ENCODE measurements at regions not wholly inside any gene's neighbourhood (a gene's known extent, or its start where the extent isn't known, plus 50 kb on each side); places are given as distances from the start of the nearest gene placed in this dataset.

- H3K36me3 ChIP-seq (replicated peaks; ENCODE audit: insufficient read depth, low read depth) = no peaks in the 10 kb centered on the region
- H3K4me1 ChIP-seq (ENCODE audit: insufficient read depth) = peaks cover 6% of the 10 kb centered on the region
- no peaks in the 10 kb centered on the region for H3K27me3 ChIP-seq
- no peak for DNase-seq (ENCODE audit: low spot score)
- no peaks in the 10 kb centered on the region for H4K20me1 ChIP-seq (ENCODE audit: insufficient read depth, poor library complexity, severe bottlenecking)
- no peak overlapping the region for H3K27ac ChIP-seq
- H2AFZ ChIP-seq = no peak overlapping the region
- no peaks in the 10 kb centered on the region for H3K9me2 ChIP-seq (replicated peaks; ENCODE audit: insufficient read depth)
- no peak for TF ChIP-seq EZH2 (IDR thresholded peaks at IDR 0.05; ENCODE audit: borderline replicate concordance)
- no peak for TF ChIP-seq EZH2phosphoT487 (IDR thresholded peaks at IDR 0.05; ENCODE audit: low read depth, severe bottlenecking, unreplicated experiment)
- no peak for TF ChIP-seq CTCF (IDR thresholded peaks at IDR 0.05; ENCODE audit: poor library complexity)
- H3K4me2 ChIP-seq = no peak overlapping the region
- H3K79me2 ChIP-seq = no peaks in the 10 kb centered on the region
- H3K9me3 ChIP-seq (ENCODE audit: low read depth) = no peaks in the 10 kb centered on the region
- H3K4me3 ChIP-seq = no peak overlapping the region
- 86% methylated on average over 18 of the region's 18 CpGs for WGBS (ENCODE audit: low lambda C conversion rate, missing lambda C conversion rate)
These were observed 51.2 kb upstream of the FRMD1 start for GRCh38 chr6:168130168-168130696.

- Histone ChIP-seq H3K79me2 (no peaks in the 10 kb centered on the region), H3K27me3 (no peaks in the 10 kb centered on the region), H4K20me1 (ENCODE audit: insufficient read depth, poor library complexity, severe bottlenecking) (no peaks in the 10 kb centered on the region), H3K9me2 (replicated peaks; ENCODE audit: insufficient read depth) (no peaks in the 10 kb centered on the region), H2AFZ (no peak overlapping the region), H3K9me3 (ENCODE audit: low read depth) (no peaks in the 10 kb centered on the region), H3K36me3 (replicated peaks; ENCODE audit: insufficient read depth, low read depth) (no peaks in the 10 kb centered on the region), H3K4me2 (no peak overlapping the region), H3K27ac (no peak overlapping the region), H3K4me3 (no peak overlapping the region), H3K4me1 (ENCODE audit: insufficient read depth) (peaks cover 6% of the 10 kb centered on the region)
- WGBS (ENCODE audit: low lambda C conversion rate, missing lambda C conversion rate) = 96% methylated on average over 35 of the region's 40 CpGs
- no peak for TF ChIP-seq EZH2phosphoT487 (IDR thresholded peaks at IDR 0.05; ENCODE audit: low read depth, severe bottlenecking, unreplicated experiment)
- no peak for TF ChIP-seq CTCF (IDR thresholded peaks at IDR 0.05; ENCODE audit: poor library complexity)
- DNase-seq (ENCODE audit: low spot score) = no peak
These were observed 50.5 kb upstream of the FRMD1 start for GRCh38 chr6:168129292-168130167.

GRCh38 chr6:168128631-168129291, 49.7 kb upstream of the FRMD1 start:
- H3K9me2 ChIP-seq (replicated peaks; ENCODE audit: insufficient read depth) = no peaks in the 10 kb centered on the region
- WGBS (ENCODE audit: low lambda C conversion rate, missing lambda C conversion rate) = 94% methylated on average over 27 of the region's 27 CpGs
- no peaks in the 10 kb centered on the region for H3K36me3 ChIP-seq (replicated peaks; ENCODE audit: insufficient read depth, low read depth)
- H2AFZ ChIP-seq = no peak overlapping the region
- DNase-seq (ENCODE audit: low spot score) = no peak
- H3K4me2 ChIP-seq = no peak overlapping the region
- H3K4me1 ChIP-seq (ENCODE audit: insufficient read depth) = peaks cover 6% of the 10 kb centered on the region
- H3K27ac ChIP-seq = no peak overlapping the region
- no peaks in the 10 kb centered on the region for H3K27me3 ChIP-seq
- H3K79me2 ChIP-seq = no peaks in the 10 kb centered on the region
- no peak for TF ChIP-seq CTCF (IDR thresholded peaks at IDR 0.05; ENCODE audit: poor library complexity)
- TF ChIP-seq EZH2phosphoT487 (IDR thresholded peaks at IDR 0.05; ENCODE audit: low read depth, severe bottlenecking, unreplicated experiment) = no peak
- TF ChIP-seq EZH2 (IDR thresholded peaks at IDR 0.05; ENCODE audit: borderline replicate concordance) = no peak
- H3K9me3 ChIP-seq (ENCODE audit: low read depth) = no peaks in the 10 kb centered on the region
- H4K20me1 ChIP-seq (ENCODE audit: insufficient read depth, poor library complexity, severe bottlenecking) = no peaks in the 10 kb centered on the region
- no peak overlapping the region for H3K4me3 ChIP-seq

Measured in hepatocyte (in vitro differentiated cells).